ENCODE measurements at regions not wholly inside any gene's neighbourhood (a gene's known extent, or its start where the extent isn't known, plus 50 kb on each side); places are given as distances from the start of the nearest gene placed in this dataset.

- DNase-seq = no peak
Measured at GRCh38 chr16:18050777-18051176, 285.8 kb downstream of the NPIPA8 start.

GRCh38 chr16:18050234-18050633 lies 286.3 kb downstream of the NPIPA8 start:
- no peak for DNase-seq

- DNase-seq = no peak
Measured at GRCh38 chr16:18049547-18050133, 286.9 kb downstream of the NPIPA8 start.

GRCh38 chr16:18048853-18049546 lies 287.5 kb downstream of the NPIPA8 start:
- DNase-seq = no peak

- DNase-seq = no peak
Measured at GRCh38 chr16:18047761-18048160, 288.8 kb downstream of the NPIPA8 start.

- no peak for DNase-seq
Measured at GRCh38 chr16:18045356-18045755, 291.2 kb downstream of the NPIPA8 start.

- DNase-seq = no peak
Measured at GRCh38 chr16:18041864-18042834, 294.4 kb downstream of the NPIPA8 start.

- DNase-seq = no peak
Measured at GRCh38 chr16:18039931-18040330, 296.6 kb downstream of the NPIPA8 start.

- DNase-seq = no peak
Measured at GRCh38 chr16:18037051-18037450, 299.5 kb downstream of the NPIPA8 start.

- DNase-seq = peak; percentile 78
Measured at GRCh38 chr16:18024611-18025010, 311.9 kb downstream of the NPIPA8 start.

GRCh38 chr16:18018376-18018775 lies 318.2 kb downstream of the NPIPA8 start:
- DNase-seq = no peak

GRCh38 chr16:18013863-18014262 lies 322.7 kb downstream of the NPIPA8 start:
- DNase-seq = no peak

- no peak for DNase-seq
Measured at GRCh38 chr16:18008356-18008755, 328.2 kb downstream of the NPIPA8 start.

- DNase-seq = no peak
Measured at GRCh38 chr16:18003033-18003432, 333.5 kb downstream of the NPIPA8 start.

GRCh38 chr16:17998996-17999395 lies 337.5 kb downstream of the NPIPA8 start:
- DNase-seq = no peak

- DNase-seq = no peak
Measured at GRCh38 chr16:17998550-17998949, 338.0 kb downstream of the NPIPA8 start.

- DNase-seq = no peak
Measured at GRCh38 chr16:17994027-17994426, 342.5 kb downstream of the NPIPA8 start.

GRCh38 chr16:17992416-17992815 lies 344.1 kb downstream of the NPIPA8 start:
- DNase-seq = no peak

GRCh38 chr16:17989255-17989654 lies 347.3 kb downstream of the NPIPA8 start:
- DNase-seq = no peak

GRCh38 chr16:17988839-17989238 lies 347.7 kb downstream of the NPIPA8 start:
- DNase-seq = no peak

GRCh38 chr16:17986991-17987390 lies 349.5 kb downstream of the NPIPA8 start:
- no peak for DNase-seq

GRCh38 chr16:17984810-17985209 lies 351.7 kb downstream of the NPIPA8 start:
- DNase-seq = no peak

- DNase-seq = no peak
Measured at GRCh38 chr16:17983847-17984639, 352.5 kb downstream of the NPIPA8 start.
